ENCODE measurements at regions not wholly inside any gene's neighbourhood (a gene's known extent, or its start where the extent isn't known, plus 50 kb on each side); places are given as distances from the start of the nearest gene placed in this dataset.

GRCh38 chr2:237150186-237150585 is 64.5 kb downstream of the COPS8 start:
- peaks cover 0 to 2% (median 0%) of the 10 kb centered on the region in 4 donors for H3K27me3 ChIP-seq
- no peak for TF ChIP-seq CTCF (IDR thresholded peaks at IDR 0.05)
- no peak for TF ChIP-seq POLR2A (IDR thresholded peaks at IDR 0.05)
- peaks cover 0 to 28% (median 12%) of the 10 kb centered on the region in 3 donors for H3K9me3 ChIP-seq
- H3K4me3 ChIP-seq: no peak overlapping the region
- H3K36me3 ChIP-seq: no peaks in the 10 kb centered on the region
- intact Hi-C loops (cut with DNase I): loop anchor here (10.0 kb wide), 1 partner anchor 325 kb away; no protein-coding TSS in a partner anchor
- DNase-seq: no peak
- 82 to 100% methylated on average over 1 of the region's 1 CpG for WGBS, 2 donors
- no peak overlapping the region for H3K27ac ChIP-seq
- H3K4me1 ChIP-seq: peaks cover 0 to 1% (median 0%) of the 10 kb centered on the region in 3 donors

GRCh38 chr2:237150831-237151375 is 65.2 kb downstream of the COPS8 start:
- Histone ChIP-seq H3K4me3 (no peak overlapping the region), H3K27me3 (peaks cover 0 to 8% (median 0%) of the 10 kb centered on the region in 4 donors), H3K36me3 (no peaks in the 10 kb centered on the region), H3K27ac (no peak overlapping the region), H3K9me3 (peaks cover 0 to 28% (median 12%) of the 10 kb centered on the region in 3 donors), H3K4me1 (peaks cover 0 to 8% (median 0%) of the 10 kb centered on the region in 3 donors)
- intact Hi-C loops (cut with DNase I): loop anchor here (10.0 kb wide), 1 partner anchor 324 kb away; no protein-coding TSS in a partner anchor
- no peak for DNase-seq
- 64 to 74% methylated on average over 3 to 6 of the region's 6 CpGs for WGBS, 2 donors
- TF ChIP-seq CTCF (IDR thresholded peaks at IDR 0.05) (no peak), POLR2A (IDR thresholded peaks at IDR 0.05) (no peak)

GRCh38 chr2:237152361-237152760 is 66.7 kb downstream of the COPS8 start:
- intact Hi-C loops (cut with DNase I): loop anchor here (10.0 kb wide), 1 partner anchor 322 kb away; no protein-coding TSS in a partner anchor

GRCh38 chr2:237153181-237153580 is 67.5 kb downstream of the COPS8 start:
- Histone ChIP-seq H3K9me3 (peaks cover 0 to 6% (median 0%) of the 10 kb centered on the region in 3 donors), H3K4me3 (no peak overlapping the region), H3K4me1 (peaks cover 0 to 17% (median 0%) of the 10 kb centered on the region in 3 donors), H3K27ac (no peak overlapping the region), H3K36me3 (no peaks in the 10 kb centered on the region), H3K27me3 (peaks cover 0 to 21% (median 0%) of the 10 kb centered on the region in 4 donors)
- intact Hi-C loops (cut with DNase I): loop anchor here (10.0 kb wide), 1 partner anchor 322 kb away; no protein-coding TSS in a partner anchor
- TF ChIP-seq POLR2A (IDR thresholded peaks at IDR 0.05) (no peak), CTCF (IDR thresholded peaks at IDR 0.05) (no peak)
- WGBS, 2 donors: 68 to 78% methylated on average over 6 of the region's 6 CpGs
- no peak for DNase-seq

More at GRCh38 chr2:237152361-237152760, 66.7 kb downstream of the COPS8 start:
- Histone ChIP-seq H3K27me3 (peaks cover 0 to 20% (median 0%) of the 10 kb centered on the region in 4 donors), H3K27ac (no peak overlapping the region), H3K9me3 (peaks cover 0 to 14% (median 6%) of the 10 kb centered on the region in 3 donors), H3K4me1 (peaks cover 0 to 16% (median 0%) of the 10 kb centered on the region in 3 donors), H3K36me3 (no peaks in the 10 kb centered on the region), H3K4me3 (no peak overlapping the region)
- no peak for DNase-seq
- WGBS, 2 donors: 82 to 85% methylated on average over 5 to 8 of the region's 9 CpGs
- TF ChIP-seq CTCF (IDR thresholded peaks at IDR 0.05): no peak
- no peak for TF ChIP-seq POLR2A (IDR thresholded peaks at IDR 0.05)

GRCh38 chr2:237154082-237154638 is 68.5 kb downstream of the COPS8 start:
- WGBS, 2 donors: 18 to 43% methylated on average over 7 of the region's 7 CpGs
- H3K27ac ChIP-seq: no peak overlapping the region
- no peak for DNase-seq
- H3K27me3 ChIP-seq: peaks cover 0 to 21% (median 0%) of the 10 kb centered on the region in 4 donors
- no peaks in the 10 kb centered on the region for H3K9me3 ChIP-seq
- TF ChIP-seq CTCF (IDR thresholded peaks at IDR 0.05) (peak in 5 of 6 experiments; percentile 39 to 74 (median 53)), POLR2A (IDR thresholded peaks at IDR 0.05) (no peak)
- intact Hi-C loops (cut with DNase I): loop anchor here (10.0 kb wide), 1 partner anchor 321 kb away; no protein-coding TSS in a partner anchor
- H3K36me3 ChIP-seq: no peaks in the 10 kb centered on the region
- H3K4me3 ChIP-seq: no peak overlapping the region
- H3K4me1 ChIP-seq: peaks cover 0 to 17% (median 0%) of the 10 kb centered on the region in 3 donors

Data from esophagus squamous epithelium (tissue), 5 donors.